SK-N-SH (cell line): ENCODE measurements at regions not wholly inside any gene's neighbourhood (a gene's known extent, or its start where the extent isn't known, plus 50 kb on each side); places are given as distances from the start of the nearest gene placed in this dataset.
A peak's percentile ranks its signal among the peaks of the same experiment; 100 is the strongest.

Source experiments
- CTCF ChIA-PET: fragments of 300-600, 350-600 bp; formaldehyde crosslinking; extraction: SDS; loops from one replicate; lab custom pipeline; 2021; lab: Yijun Ruan, JAX
- POLR2A ChIA-PET: fragments of 350-600 bp; sonication (Branson Sonifier 250); formaldehyde crosslinking; extraction: SDS; loops from one replicate; lab custom pipeline; 2020; ENCODE audit warnings: antibody characterized with exemption, inconsistent platforms; lab: Yijun Ruan, JAX
- DNase-seq: peaks from one replicate; pipeline ENCODE4 v3.0.0; 2012
- H2AFZ ChIP-seq: fragments of 200-600 bp; sonication (generic); 2 replicates; pipeline ENCODE4 v1.8.1; 2016; ENCODE audit warnings: antibody characterized with exemption, mild to moderate bottlenecking, low read depth
- H3F3A ChIP-seq: fragments of 200-600 bp; sonication (generic); replicated peaks from 2 replicates; pipeline ENCODE3; 2016; ENCODE audit warnings: antibody characterized with exemption, mild to moderate bottlenecking; ENCODE audit not compliant: insufficient read depth
- H3K27ac ChIP-seq, 2 experiments: fragments of 200-500 bp in 1 of 2; fragments of 200-600 bp in 1 of 2; sonication (Bioruptor generic) in 1 of 2; sonication (generic), shearing (Covaris generic) in 1 of 2; 2 replicates each; pipeline versions ENCODE4 v1.5.1 to v1.6.1; 2014 to 2016; ENCODE audit warnings: low read depth in 2 of 2, inconsistent platforms in 1 of 2, low read length in 1 of 2, mild to moderate bottlenecking in 1 of 2, mixed read lengths in 1 of 2
- H3K27me3 ChIP-seq: fragments of 200-600 bp; sonication (generic), shearing (Covaris generic); 2 replicates; pipeline ENCODE4 v1.6.1; 2016; ENCODE audit warnings: mixed run types; ENCODE audit not compliant: insufficient read depth
- H3K36me3 ChIP-seq, 2 experiments: fragments of 200-500 bp in 1 of 2; fragments of 200-600 bp in 1 of 2; sonication (Bioruptor generic) in 1 of 2; sonication (generic) in 1 of 2; replicated peaks in 1 of 2; 2 replicates each; pipeline versions ENCODE3 to v1.5.1; 2014 to 2016; ENCODE audit warnings: low read length in 1 of 2, mild to moderate bottlenecking in 1 of 2; ENCODE audit not compliant: insufficient read depth in 2 of 2, control insufficient read depth in 1 of 2
- H3K4me1 ChIP-seq, 2 experiments: fragments of 200-500 bp in 1 of 2; fragments of 200-600 bp in 1 of 2; sonication (Bioruptor generic) in 1 of 2; sonication (generic), shearing (Covaris generic) in 1 of 2; 2 replicates each; pipeline versions ENCODE4 v1.5.1 to v1.6.1; 2014 to 2016; ENCODE audit warnings: low read depth in 1 of 2, low read length in 1 of 2, mixed run types in 1 of 2; ENCODE audit not compliant: insufficient read depth in 2 of 2, control insufficient read depth in 1 of 2
- H3K4me2 ChIP-seq: fragments of 200-600 bp; sonication (generic), shearing (Covaris generic); 2 replicates; pipeline ENCODE4 v1.6.1; 2017; ENCODE audit warnings: mixed run types
- H3K4me3 ChIP-seq, 2 experiments: fragments of 200-500 bp in 1 of 2; fragments of 200-600 bp in 1 of 2; sonication (Bioruptor generic) in 1 of 2; sonication (generic), shearing (Covaris generic) in 1 of 2; 2 replicates each; pipeline versions ENCODE4 v1.5.1 to v1.8.1; 2014 to 2016; ENCODE audit warnings: low read depth in 2 of 2, inconsistent platforms in 1 of 2, low read length in 1 of 2, mild to moderate bottlenecking in 1 of 2, mixed read lengths in 1 of 2, moderate library complexity in 1 of 2
- H3K79me2 ChIP-seq: fragments of 200-600 bp; sonication (generic); 2 replicates; pipeline ENCODE4 v1.8.1; 2017; ENCODE audit warnings: mild to moderate bottlenecking; ENCODE audit not compliant: insufficient read depth
- H3K9ac ChIP-seq: fragments of 200-600 bp; sonication (generic); 2 replicates; pipeline ENCODE4 v1.6.1; 2017; ENCODE audit warnings: mixed run types
- H3K9me2 ChIP-seq: fragments of 200-600 bp; sonication (generic); 2 replicates; pipeline ENCODE4 v1.6.1; 2017; ENCODE audit warnings: mixed run types
- H3K9me3 ChIP-seq: fragments of 200-600 bp; sonication (generic); 2 replicates; pipeline ENCODE4 v1.6.1; 2017; ENCODE audit warnings: mixed run types, mild to moderate bottlenecking, moderate library complexity
- H4K20me1 ChIP-seq: fragments of 200-600 bp; sonication (generic); 2 replicates; pipeline ENCODE4 v1.6.1; 2017; ENCODE audit warnings: mild to moderate bottlenecking, mixed run types; ENCODE audit not compliant: insufficient read depth
- CTCF ChIP-seq: fragments of 200-600 bp; sonication (generic); IDR thresholded peaks from 2 replicates; pipeline ENCODE4 v1.6.1; 2017; ENCODE audit warnings: antibody characterized with exemption, mild to moderate bottlenecking, moderate library complexity
- EP300 ChIP-seq, 2 experiments: IDR thresholded peaks; 2 replicates each; pipeline versions ENCODE4 v1.4.0 to v1.6.1; 2012; ENCODE audit warnings: borderline replicate concordance in 1 of 2, low read depth in 1 of 2, low read length in 1 of 2
- EZH2phosphoT487 ChIP-seq: fragments of 200-600 bp; sonication (generic); IDR thresholded peaks from 2 replicates; pipeline ENCODE4 v1.6.1; 2017; ENCODE audit warnings: low read depth, mixed run types, mild to moderate bottlenecking, antibody characterized with exemption, moderate library complexity, borderline replicate concordance
- FOXM1 ChIP-seq: IDR thresholded peaks from 2 replicates; pipeline ENCODE4 v1.4.0; 2012; ENCODE audit warnings: low read depth, mild to moderate bottlenecking
- GABPA ChIP-seq: IDR thresholded peaks from 2 replicates; pipeline ENCODE4 v1.4.0; 2012; ENCODE audit warnings: low read depth, mild to moderate bottlenecking
- GATA2 ChIP-seq: sonication (generic); formaldehyde crosslinking; IDR thresholded peaks from 2 replicates; pipeline ENCODE4 v1.5.0; 2020; ENCODE audit warnings: mild to moderate bottlenecking, missing genetic modification reagents
- JUND ChIP-seq: IDR thresholded peaks from 2 replicates; pipeline ENCODE4 v1.4.0; 2012
- MAX ChIP-seq: IDR thresholded peaks from 2 replicates; pipeline ENCODE4 v1.4.0; 2012; ENCODE audit warnings: low read depth
- MEF2A ChIP-seq: IDR thresholded peaks from 2 replicates; pipeline ENCODE4 v1.4.0; 2012; ENCODE audit warnings: low read depth, borderline replicate concordance
- MXI1 ChIP-seq: IDR thresholded peaks from 2 replicates; pipeline ENCODE4 v1.6.1; 2012; ENCODE audit warnings: mild to moderate bottlenecking, low read depth, low read length, improper control_type of control experiment
- NFIC ChIP-seq: IDR thresholded peaks from 2 replicates; pipeline ENCODE4 v1.4.0; 2012; ENCODE audit warnings: borderline replicate concordance
- POLR2AphosphoS5 ChIP-seq: IDR thresholded peaks from 2 replicates; pipeline ENCODE4 v1.6.1; 2012; ENCODE audit warnings: low read depth, low read length
- RFX5 ChIP-seq: IDR thresholded peaks from 2 replicates; pipeline ENCODE4 v1.6.1; 2012; ENCODE audit warnings: mild to moderate bottlenecking, improper control_type of control experiment, low read length
- RXRA ChIP-seq: IDR thresholded peaks from 2 replicates; pipeline ENCODE4 v1.4.0; 2012; ENCODE audit warnings: low read depth, mild to moderate bottlenecking, borderline replicate concordance
- SIN3A ChIP-seq: IDR thresholded peaks from 2 replicates; pipeline ENCODE4 v1.6.1; 2012; ENCODE audit warnings: low read depth, mild to moderate bottlenecking, low read length, moderate library complexity, borderline replicate concordance
- TAF1 ChIP-seq: IDR thresholded peaks from 2 replicates; pipeline ENCODE4 v1.6.1; 2012; ENCODE audit warnings: low read depth, mild to moderate bottlenecking, low read length, moderate library complexity, borderline replicate concordance
- TEAD4 ChIP-seq: IDR thresholded peaks from 2 replicates; pipeline ENCODE4 v1.4.0; 2012; ENCODE audit warnings: mild to moderate bottlenecking, borderline replicate concordance; ENCODE audit not compliant: insufficient read depth
- USF1 ChIP-seq: IDR thresholded peaks from 2 replicates; pipeline ENCODE4 v1.4.0; 2012; ENCODE audit warnings: low read depth, borderline replicate concordance
- YY1 ChIP-seq: IDR thresholded peaks from 2 replicates; pipeline ENCODE4 v1.4.0; 2012; ENCODE audit warnings: low read depth, mild to moderate bottlenecking
- ZBTB33 ChIP-seq: IDR thresholded peaks from 2 replicates; pipeline ENCODE4 v1.4.0; 2012; ENCODE audit warnings: low read depth, borderline replicate concordance
- WGBS: methylation state at CpG from one replicate; pipeline ENCODE4 v1.1.6; 2017; ENCODE audit warnings: low lambda C conversion rate; 5-methylcytosine and 5-hydroxymethylcytosine counted together

GRCh38 chr5:139738193-139739149 lies 57.1 kb upstream of the PSD2 start:
- WGBS = 89% methylated on average over 11 of the region's 15 CpGs
- Histone ChIP-seq H3K27ac (no peak overlapping the region; a peak in 1 of 4 replicates), H2AFZ (no peak overlapping the region), H3K79me2 (no peaks in the 10 kb centered on the region), H4K20me1 (no peaks in the 10 kb centered on the region), H3K36me3 (no peaks in the 10 kb centered on the region), H3K4me3 (no peak overlapping the region), H3K9ac (no peak overlapping the region), H3K4me1 (peaks cover 8 to 10% of the 10 kb centered on the region in 2 experiments; a peak in 2 of 4 replicates), H3K9me3 (no peaks in the 10 kb centered on the region), H3K27me3 (no peaks in the 10 kb centered on the region)
- DNase-seq = no peak
- POLR2A ChIA-PET = no interaction called here
- TF ChIP-seq TEAD4 (no peak), GATA2 (CRISPR knock-in tag) (no peak), EP300 (IDR thresholded peaks at IDR 0.05; ENCODE audit: borderline replicate concordance in 1 of 2, low read depth in 1 of 2, low read length in 1 of 2) (no peak), POLR2AphosphoS5 (no peak), SIN3A (no peak), MEF2A (no peak), YY1 (no peak), GABPA (no peak), JUND (no peak), TAF1 (no peak), RFX5 (no peak), MAX (no peak), USF1 (no peak), MXI1 (no peak), NFIC (no peak), FOXM1 (no peak), CTCF (no peak), EZH2phosphoT487 (no peak), RXRA (no peak), ZBTB33 (no peak)
- TF ChIP-seq, all 33 proteins: peak for 0
- Histone ChIP-seq H3K4me2 (0 out of 2 replicates have a peak overlapping the region, but pooled peaks have one; percentile 7), H3F3A (no peaks in the 10 kb centered on the region), H3K9me2 (no peaks in the 10 kb centered on the region)
- CTCF ChIA-PET = interaction anchor here (1.0 to 2.9 kb wide), 7 partner anchors 8 to 231 kb away, joined by 3 to 15 read pairs (median 4); no protein-coding TSS in a partner anchor
